Fibroblast of skin of back (primary cell): ENCODE measurements at regions not wholly inside any gene's neighbourhood (a gene's known extent, or its start where the extent isn't known, plus 50 kb on each side); places are given as distances from the start of the nearest gene placed in this dataset.
"Not testable (repeated sequence)": the region's sequence is repeated elsewhere in the genome, so short reads cannot be mapped to it uniquely, and the experiment has no call there.

Experiments used
- DNase-seq: peaks from one replicate; pipeline ENCODE4 v3.0.0-alpha.2; 2013

DNA sequence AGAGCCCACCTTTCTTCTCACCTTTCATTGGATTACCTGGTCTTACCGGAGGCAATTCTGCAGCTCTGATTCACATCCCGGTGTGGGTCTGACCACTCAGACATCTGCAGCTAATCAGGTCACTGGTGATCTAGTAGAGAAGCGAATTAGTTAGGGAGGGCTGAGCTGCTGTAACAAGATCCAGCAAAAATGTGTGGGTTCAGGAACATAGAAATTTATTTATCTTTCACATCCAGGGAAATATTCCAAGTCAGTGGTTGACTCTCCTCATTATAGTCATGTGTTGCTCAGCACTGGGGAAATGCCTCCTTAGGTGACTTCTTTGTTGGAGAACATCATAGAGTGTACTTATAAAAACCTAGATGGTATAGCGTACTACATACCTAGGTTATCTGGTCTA lies 218.7 kb upstream of the PELI2 start:
- no peak for DNase-seq

DNA sequence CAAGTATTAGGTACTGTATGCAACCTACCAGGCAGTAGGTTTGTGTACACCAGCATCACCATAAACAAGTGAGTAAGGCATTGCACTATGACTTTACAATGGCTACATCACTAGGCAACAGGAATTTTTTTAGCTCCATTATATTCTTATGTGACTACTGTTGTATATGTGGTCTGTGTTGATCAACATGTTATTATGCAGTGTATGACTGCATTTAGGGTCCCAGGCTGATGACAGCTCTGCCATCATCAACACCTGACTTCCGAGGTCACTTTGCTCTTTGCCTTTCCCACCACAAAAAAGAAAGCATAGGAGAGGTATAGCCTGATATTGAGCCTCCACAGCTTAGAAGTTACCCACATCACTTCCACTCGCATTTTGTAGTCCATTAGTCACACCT lies 217.5 kb upstream of the PELI2 start:
- no peak for DNase-seq

DNA sequence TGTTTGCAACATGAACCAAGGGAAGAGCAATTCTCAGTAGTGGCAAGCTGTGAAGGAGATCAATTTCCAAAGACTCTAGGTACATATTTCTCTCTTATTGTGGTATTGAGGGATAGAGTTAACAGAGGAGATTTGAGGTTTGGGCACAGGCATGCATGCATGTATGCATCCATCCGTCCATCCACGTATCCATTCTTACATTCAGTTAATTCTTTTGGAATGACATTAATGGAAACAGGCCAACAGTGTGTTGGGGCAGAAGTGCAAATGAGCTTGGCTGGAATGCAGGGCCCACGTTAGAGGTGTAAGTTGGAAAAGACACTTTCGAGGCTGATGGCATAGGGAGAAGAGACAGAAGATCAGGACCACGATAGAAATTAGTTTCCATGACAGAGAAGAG lies 216.9 kb upstream of the PELI2 start:
- peak; percentile 18 for DNase-seq

DNA sequence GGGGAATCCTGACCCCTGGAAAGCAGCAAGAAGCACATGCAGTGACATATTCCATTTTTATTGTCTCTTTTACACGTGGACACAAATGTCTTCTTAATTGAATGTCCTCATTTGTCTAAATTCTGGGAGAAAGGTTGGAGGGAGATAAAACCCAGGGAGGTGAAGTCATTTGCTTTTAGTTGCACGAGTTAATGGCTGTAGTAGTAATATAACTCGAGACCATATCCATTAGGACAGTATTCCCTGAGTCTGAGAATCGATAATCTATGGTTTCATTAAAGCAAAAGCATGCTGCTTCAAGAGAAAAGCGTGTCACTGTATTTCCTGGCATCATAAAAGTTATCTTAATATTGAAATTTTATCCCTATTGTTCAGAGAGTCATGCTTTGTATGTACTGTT lies 216.0 kb upstream of the PELI2 start:
- DNase-seq, result no peak

DNA sequence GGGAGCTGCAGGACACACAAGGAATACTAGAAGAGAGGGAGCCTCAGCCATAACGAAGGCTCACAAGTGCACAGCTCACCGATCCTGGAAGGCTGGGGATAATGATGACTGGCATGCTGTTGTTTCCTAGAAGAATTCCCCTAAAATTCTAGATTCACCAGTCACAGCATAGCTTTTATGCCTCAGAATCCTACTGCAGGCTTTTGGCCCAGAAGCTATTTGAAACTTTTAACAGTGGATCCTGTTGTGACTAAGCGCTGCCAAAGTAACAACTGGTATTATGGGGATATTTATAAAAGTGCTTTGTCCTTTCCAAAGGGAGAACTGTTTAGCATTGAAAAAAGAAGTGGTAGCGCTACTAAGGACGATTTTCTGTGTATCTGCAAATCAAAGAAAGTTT lies 214.1 kb upstream of the PELI2 start:
- DNase-seq, result no peak

DNA sequence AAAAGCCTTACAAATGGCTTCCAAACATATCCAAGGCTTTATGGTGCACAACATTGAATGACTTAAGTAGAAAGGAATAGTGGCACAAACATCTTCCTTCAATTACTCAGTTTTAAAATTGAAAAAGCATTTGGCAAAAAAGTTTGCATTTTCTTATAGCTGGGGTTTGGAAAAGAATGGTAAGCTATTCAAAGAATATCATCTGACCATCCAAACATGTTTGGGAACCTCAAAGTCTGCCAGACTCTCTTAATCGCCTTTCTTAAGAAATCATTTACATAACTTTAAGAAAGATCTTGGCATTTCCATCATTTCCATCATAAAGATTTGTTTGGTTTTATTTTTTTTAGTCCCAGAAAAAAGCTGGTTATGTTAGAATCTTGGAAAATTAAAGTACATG lies 210.1 kb upstream of the PELI2 start:
- DNase-seq, result no peak

DNA sequence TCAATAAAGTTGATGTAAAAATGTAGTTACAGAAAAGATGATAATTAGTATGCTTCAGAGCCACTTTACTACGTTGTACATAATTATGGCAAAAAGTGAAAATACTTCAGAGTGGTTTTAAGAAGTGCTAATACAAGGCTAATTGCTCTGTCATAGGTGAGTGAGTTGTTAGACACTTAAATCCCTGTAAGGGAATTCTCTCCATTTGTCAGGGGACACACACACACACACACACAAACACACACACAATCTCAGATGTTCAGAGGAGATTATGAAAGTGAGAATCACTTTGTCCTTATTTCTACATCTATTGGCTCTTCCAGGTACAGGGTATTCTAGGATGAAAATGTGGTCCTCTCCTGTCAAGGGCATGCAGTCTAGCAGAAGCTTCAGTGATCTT lies 208.3 kb upstream of the PELI2 start:
- no peak for DNase-seq

DNA sequence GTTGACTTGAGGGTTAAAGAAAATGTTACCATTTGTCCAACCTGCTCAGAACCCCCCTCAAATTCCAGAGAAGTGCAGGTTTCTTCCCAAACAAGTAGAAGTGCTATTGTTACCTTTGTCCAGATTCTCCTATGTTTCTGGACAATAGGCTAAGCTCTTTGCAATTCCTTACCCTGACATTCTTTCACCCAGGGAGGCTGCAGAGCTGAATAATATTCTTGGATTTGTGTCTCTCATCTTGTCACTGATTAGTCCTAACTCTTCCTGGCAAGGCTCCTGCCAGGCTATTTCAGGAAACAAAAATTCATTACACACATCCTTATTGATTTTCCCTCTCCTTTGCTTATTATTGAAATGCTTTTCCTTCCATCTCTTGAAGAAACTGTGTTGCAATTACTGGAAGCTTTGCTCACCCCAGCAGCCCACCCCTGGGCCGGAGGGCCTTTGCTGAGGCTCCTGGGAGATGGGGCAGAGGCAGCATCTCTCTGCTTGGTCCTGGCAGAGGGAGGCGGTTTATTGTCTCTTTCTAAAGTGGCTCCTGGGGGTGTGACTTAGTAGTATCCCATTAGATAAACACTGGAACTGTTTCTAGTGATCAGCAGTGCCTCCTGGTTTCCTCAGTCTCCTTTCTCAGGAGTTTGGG lies 207.5 kb upstream of the PELI2 start:
- no peak for DNase-seq

DNA sequence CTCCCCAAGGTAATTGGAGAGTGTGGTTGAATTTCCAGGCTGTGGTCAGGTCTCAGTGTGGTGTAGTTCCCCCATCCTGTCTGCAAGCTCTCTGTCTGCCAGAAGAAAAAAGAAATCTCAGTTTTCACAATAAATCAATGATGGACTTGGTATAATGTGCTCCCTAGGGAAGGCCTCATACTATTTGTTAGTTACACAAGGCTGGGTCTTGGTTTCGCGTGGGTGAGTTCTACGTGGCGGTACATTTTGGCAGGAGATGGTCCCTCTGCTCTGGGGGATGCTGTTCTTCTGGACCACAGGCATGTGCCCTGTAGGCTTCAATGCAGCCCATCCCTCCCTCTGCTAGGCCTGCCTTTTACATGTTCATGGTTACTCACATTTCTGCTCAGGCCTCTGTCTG lies 206.4 kb upstream of the PELI2 start:
- no peak for DNase-seq

DNA sequence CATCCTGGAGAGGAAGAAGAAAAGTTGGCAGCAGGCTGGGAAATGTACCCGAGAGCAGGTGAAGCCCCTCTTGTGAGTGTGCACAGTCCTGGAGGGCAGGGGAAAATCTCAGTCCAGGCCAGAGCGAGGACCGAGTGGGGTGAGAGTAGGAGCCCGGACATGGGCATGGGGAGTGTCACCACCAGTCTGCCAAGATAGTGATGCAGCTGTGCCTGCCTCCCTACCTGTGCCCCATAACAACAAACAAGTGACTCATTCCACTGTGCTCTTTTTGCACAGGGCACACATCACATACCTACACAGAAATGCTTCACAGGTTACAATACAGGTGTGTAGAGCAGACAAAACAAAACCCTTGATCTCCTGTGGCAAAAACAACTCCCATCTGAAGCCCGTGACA lies 205.9 kb upstream of the PELI2 start:
- no peak for DNase-seq

DNA sequence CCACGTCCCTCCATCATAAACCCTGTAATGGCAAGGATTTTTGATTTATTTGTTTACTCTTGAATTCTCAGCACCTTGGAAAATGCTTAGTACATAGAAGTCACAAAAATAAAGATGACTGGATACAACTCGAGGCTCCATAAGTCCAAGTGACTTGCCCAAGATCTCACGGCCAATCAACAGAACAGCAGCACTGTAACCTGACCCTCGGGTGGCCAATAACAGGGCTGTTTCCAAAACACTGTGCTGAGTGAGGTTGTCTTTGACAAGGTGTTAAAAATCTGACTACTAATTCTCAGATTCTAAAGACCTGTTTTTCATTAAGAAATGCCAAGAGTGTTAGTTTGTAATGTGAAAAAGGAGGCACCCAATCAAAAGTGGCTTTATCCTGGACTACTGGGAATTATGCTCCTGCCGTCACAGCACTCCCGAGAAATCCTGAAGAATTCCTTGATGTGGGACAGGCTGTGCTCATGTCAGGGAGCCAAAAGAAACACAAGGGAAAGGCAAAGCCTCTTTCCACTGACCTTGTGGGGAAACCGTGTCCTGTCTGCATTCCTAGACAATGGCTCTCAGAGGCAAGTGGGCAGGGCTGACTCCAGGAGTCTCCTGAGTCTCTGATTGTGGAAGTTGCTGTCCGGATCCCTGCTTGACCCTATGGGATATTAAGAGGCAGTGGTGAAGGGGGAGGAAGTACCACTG lies 204.7 kb upstream of the PELI2 start:
- peak; percentile 87 for DNase-seq

DNA sequence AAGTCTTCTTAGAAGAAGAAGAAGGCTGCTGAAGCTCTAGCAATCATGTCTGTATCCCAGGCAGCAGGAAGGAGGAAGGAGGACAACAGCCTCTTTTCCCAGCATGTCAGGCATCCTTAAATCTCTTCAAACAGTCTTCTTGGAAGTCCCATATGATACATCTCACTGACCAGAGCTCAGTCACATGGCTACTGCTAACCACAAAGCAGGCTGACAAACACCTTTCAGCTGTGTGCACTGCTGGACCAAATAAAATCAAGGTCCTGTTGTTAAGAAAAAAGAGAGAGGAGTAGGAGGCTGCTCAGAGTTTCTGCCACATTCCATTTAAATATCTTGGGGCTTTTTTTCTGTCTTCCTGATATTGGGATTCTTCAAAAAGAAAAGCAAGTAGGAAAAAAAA lies 203.4 kb upstream of the PELI2 start:
- peak; percentile 15 for DNase-seq

DNA sequence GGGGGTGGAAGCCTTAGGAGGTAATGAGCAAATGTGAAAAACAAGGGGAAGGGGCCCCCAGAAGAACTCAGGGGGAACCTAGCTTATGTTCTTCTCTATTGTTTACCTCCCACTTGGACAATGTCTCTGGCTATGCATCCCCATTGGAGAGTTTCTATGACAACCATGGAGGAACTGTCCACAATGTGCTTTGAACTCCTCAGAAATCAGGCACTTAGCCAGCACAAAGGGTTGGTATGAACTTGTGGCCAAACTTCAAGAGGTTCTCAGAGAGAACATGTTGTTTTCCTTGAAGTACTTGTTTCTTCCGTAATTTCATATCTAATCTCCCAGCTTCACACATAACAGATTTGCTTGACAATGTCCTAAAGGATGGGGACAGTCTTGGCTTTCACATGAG lies 202.8 kb upstream of the PELI2 start:
- peak; percentile 36 for DNase-seq

DNA sequence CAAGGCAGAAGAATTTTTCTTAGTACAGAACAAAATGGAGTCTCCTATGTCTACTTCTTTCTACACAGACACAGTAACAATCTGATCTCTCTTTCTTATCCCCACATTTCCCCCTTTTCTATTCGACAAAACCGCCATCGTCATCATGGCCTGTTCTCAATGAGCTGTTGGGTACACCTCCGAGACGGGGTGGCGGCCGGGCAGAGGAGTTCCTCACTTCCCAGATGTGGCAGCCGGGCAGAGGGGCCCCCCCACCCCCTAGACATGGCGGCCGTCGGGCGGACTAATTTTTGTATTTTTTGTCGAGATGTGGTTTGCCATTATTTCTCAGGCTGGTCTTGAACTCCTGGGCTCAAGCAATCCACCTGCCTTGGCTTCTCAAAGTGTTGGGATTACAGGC lies 198.4 kb upstream of the PELI2 start:
- DNase-seq, result not testable (repeated sequence)

DNA sequence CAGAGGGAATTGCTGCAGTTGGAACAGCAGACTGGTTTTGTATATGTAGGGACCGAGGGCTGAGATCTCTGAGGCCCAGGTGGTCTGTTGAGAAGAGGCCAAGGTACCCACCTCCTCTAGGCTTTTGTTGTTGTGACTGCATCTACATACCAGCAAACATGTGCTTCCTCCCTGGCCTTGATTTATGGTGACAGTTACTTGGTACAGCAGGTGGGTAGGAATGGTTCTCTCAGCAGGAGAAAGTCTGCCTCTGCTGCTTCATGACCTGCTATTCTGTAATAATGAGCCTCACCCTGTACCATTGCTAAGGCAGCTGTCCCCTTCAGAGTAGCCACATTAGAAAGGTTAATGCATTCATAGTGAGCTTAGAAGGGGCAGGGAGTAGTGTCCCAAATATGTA lies 196.7 kb upstream of the PELI2 start:
- no peak for DNase-seq

DNA sequence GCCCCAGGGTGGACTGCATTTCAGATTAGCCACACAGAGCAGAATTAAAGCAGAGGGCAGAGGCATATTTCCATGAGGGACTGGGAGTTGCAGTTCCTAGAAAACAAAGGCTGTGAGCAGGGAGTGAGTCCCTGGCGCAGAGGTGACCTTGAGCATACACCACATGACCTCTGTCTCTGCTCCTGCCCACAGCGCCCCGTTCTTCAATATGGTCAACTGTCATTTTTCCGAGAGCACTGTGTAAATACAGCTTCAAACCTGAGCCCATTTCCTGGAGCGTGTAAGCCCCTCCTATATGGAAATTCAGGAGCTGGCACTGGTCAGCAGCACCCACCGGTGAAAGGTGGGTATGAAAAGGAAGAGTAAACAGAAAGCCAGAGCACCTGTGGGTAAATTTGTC lies 192.2 kb upstream of the PELI2 start:
- no peak for DNase-seq

DNA sequence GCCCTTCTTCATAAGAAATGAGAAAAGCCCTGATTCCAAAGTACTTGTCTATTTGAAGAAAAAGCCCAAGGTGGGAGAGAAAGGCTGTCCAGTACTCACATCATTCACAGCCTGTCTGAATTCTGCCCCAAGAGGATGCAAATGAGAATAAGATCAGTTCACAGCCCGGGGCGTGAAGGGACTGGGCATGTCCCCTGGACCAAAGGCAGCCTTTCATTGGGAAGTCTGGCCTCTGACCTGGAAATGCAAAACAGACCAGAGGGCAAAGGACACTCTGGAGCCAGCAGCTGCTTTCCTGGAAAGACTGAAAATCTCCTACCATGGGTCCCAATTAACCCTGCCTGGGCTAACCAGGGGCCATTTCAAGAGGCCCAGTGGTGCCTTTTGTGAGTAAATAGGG lies 191.2 kb upstream of the PELI2 start:
- no peak for DNase-seq

DNA sequence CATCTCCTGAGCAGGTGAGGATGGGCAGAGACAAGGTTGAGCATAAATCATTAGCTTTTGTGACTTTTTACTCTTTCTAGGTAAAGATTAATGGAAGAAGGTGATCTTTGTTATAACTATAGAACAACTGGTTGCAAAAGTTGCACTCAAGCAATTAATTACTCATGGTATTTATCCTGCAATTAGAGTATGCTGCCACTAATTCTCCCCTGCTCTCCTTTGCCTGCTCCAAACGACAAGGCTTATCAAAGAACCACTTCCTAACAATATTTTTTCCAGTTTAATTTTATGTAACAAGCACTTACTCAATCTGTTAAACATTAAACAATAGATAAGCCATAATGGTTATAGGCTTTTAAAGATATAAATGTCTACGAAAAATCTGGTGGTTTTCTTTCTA lies 189.9 kb upstream of the PELI2 start:
- no peak for DNase-seq

DNA sequence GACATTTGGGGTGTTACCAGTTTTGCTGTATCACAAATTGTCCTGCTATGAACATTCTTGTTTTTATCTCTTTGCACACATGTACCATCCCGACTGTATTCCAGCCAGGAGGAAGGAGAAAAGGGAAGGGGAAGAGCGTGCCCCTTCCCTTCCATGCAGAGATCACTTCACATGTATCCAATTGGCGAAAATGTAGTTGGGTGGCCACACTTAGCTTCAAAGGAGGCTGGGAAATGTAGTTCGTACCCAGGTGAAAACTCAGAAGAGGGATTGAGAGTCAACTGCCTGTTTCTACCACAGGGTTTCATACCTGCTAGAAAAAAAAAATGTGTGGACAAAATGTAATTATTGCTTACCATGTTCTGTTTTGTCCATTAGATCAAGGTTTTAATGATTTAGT lies 189.1 kb upstream of the PELI2 start:
- no peak for DNase-seq

DNA sequence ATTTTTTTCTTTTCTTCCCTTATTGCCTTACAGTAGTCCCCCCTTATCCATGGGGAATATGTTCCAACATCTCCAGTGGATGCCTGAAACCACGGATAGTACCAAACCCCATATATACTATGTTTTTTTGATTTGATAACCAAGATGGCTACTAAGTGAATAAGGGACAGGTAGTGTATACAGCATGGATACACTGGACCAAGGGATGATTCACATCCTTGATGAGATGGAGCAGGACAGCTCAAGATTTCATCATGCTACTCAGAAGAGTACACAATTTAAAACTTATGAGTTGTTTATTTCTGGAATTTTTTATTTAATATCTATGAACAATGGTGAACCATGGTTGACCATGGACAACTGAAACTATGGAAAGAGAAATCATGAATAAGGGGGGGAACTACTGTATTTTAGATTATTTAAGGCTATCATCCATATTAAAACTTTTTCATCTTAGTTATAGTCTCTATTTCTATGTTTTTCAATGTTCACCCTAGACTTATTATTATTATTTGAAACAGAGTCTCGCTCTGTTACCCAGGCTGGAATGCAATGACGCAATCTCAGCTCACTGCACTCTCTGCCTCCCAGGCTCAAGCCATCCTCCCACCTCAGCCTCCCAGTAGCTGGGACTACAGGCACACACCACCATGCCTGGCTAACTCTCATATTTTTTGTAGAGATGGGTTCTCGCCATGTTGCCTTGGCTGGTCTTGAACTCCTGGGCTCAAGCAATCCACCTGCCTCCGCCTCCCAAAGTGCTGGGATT lies 188.0 kb upstream of the PELI2 start:
- DNase-seq, result no peak

DNA sequence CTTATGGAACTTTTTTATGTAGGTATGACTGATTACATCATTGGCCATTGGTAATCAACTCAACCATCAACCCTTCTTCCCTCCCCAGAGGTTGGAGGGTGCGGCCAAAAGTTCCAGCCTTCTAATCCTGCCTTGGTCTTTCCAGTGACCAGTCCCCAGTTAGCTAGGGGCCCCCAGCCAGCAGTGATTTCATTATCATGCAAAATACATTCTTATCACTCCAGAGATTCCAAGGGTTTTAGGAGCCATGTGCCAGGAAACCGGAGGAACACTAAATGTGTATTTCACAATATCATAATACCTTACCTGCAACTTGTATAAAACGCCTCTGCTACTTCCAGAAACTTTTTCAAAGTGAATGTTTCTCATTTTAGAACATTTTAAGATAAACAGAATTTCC lies 181.5 kb upstream of the PELI2 start:
- no peak for DNase-seq

DNA sequence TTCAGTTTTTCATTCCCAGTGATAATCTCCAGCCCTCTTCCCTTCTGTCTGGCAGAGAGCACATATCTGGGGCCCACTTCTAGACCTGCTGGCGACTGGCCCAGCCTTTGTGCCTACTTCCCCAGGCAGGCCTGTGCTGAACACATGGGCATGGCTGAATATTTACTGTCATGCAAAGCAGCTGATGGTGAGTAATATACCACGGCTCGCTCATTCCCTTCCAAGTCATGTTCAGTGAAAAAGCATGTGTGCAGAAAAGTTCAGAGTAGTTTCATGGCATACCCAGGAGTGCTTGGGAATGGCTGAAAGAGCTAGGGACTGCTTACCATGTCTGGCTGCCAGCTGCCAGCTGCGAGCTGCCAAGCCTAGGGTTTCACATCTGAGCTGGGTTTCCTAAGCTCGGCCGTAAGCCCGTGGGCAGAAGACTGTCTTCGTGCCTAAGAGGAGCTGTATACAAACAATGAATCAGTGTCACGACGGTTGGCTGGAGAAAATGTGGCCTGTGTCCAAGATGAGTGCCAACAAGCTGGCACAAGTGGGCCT lies 179.9 kb upstream of the PELI2 start:
- DNase-seq, result peak; percentile 48

DNA sequence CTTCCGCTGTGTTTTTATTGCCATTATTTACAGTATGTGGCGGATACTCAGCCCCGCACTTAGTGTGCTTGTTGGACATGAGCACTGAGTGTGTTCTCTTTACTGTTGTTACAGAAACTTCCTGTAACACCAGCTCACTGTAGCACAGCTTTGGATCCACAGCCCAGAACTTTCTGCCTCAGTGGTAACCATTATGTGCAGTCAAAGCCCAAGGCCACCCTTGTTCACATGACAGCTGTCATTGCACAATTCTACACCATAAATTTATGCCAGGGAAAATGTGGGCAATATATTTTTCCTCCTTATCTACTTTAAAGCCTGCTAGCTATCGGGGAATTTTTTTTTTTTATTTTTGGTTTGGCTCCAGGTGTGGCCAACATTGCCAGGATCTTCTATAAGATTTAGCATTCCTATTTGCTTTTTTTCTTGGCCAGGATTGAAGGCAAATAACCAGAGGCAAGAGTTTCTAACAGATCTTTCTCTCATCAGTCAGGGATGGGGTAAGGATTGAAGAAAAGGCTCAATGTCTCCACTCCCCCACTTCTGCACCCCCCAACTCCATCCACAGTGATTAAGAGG lies 176.0 kb upstream of the PELI2 start:
- DNase-seq, result no peak
